AG04449 (cell line): ENCODE measurements at regions not wholly inside any gene's neighbourhood (a gene's known extent, or its start where the extent isn't known, plus 50 kb on each side); places are given as distances from the start of the nearest gene placed in this dataset.

Experiments used
- CTCF ChIA-PET: fragments of 350-600 bp; formaldehyde crosslinking; extraction: SDS; loops from one replicate; lab custom pipeline; 2021; ENCODE audit warnings: antibody characterized with exemption; lab: Yijun Ruan, JAX
- POLR2A ChIA-PET: fragments of 400-600, 350-600 bp; formaldehyde crosslinking; extraction: SDS; loops from one replicate; lab custom pipeline; 2020; ENCODE audit warnings: antibody characterized with exemption, inconsistent platforms; lab: Yijun Ruan, JAX
- DNase-seq: peaks from one replicate; pipeline ENCODE4 v3.0.0-alpha.2; 2010; ENCODE audit warnings: low read depth, low spot score
- H3K4me3 ChIP-seq: 2 replicates; pipeline ENCODE4 v1.5.1; 2011; ENCODE audit warnings: low read depth, mild to moderate bottlenecking, control low read depth, low read length
- TF ChIP-seq, protein P1 (sequence below): IDR thresholded peaks from one replicate; pipeline ENCODE4 v1.5.1; 2011; ENCODE audit warnings: mild to moderate bottlenecking, moderate library complexity, low read length, control low read depth, inconsistent platforms; ENCODE audit not compliant: insufficient read depth; ENCODE audit errors: missing control alignments

GRCh38 chr2:61693744-61694143 lies 155.6 kb upstream of the XPO1 start:
- no peak overlapping the region for H3K4me3 ChIP-seq
- TF ChIP-seq, protein P1, sequence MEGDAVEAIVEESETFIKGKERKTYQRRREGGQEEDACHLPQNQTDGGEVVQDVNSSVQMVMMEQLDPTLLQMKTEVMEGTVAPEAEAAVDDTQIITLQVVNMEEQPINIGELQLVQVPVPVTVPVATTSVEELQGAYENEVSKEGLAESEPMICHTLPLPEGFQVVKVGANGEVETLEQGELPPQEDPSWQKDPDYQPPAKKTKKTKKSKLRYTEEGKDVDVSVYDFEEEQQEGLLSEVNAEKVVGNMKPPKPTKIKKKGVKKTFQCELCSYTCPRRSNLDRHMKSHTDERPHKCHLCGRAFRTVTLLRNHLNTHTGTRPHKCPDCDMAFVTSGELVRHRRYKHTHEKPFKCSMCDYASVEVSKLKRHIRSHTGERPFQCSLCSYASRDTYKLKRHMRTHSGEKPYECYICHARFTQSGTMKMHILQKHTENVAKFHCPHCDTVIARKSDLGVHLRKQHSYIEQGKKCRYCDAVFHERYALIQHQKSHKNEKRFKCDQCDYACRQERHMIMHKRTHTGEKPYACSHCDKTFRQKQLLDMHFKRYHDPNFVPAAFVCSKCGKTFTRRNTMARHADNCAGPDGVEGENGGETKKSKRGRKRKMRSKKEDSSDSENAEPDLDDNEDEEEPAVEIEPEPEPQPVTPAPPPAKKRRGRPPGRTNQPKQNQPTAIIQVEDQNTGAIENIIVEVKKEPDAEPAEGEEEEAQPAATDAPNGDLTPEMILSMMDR, result no peak
- ChIA-PET POLR2A (no interaction called here), CTCF (no interaction called here)
- no peak for DNase-seq

GRCh38 chr2:61690078-61690596 lies 152.0 kb upstream of the XPO1 start:
- DNase-seq, result no peak
- POLR2A ChIA-PET, result no interaction called here
- no peak overlapping the region for H3K4me3 ChIP-seq
- TF ChIP-seq, protein P1, result no peak
- CTCF ChIA-PET, result no interaction called here

DNA sequence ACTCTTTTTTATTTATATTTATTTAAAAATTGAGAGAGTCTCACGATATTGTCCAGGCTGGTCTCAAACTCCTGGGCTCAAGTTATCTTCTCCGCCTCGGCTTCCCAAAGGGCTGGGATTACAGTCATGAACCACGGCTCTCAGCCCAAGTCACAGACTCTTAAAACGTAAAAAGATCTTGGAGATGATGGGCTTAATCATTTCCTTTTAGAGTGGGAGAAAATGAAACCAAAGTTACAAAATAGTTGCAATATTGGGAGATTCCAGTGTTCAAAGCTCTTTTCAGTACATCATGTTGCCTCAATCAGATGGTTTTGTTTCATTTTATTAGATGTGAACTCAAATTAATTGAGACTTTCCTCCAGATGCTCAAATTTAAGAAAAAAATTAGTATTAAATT lies 151.4 kb upstream of the XPO1 start:
- POLR2A ChIA-PET, result no interaction called here
- H3K4me3 ChIP-seq, result no peak overlapping the region
- DNase-seq, result no peak
- CTCF ChIA-PET, result no interaction called here
- TF ChIP-seq, protein P1, result no peak

GRCh38 chr2:61688369-61689334 lies 150.5 kb upstream of the XPO1 start:
- ChIA-PET POLR2A (no interaction called here), CTCF (interaction anchor here (0.6 kb wide), 1 partner anchor 16 kb away, joined by 3 read pairs; no protein-coding TSS in a partner anchor)
- no peak for DNase-seq

DNA sequence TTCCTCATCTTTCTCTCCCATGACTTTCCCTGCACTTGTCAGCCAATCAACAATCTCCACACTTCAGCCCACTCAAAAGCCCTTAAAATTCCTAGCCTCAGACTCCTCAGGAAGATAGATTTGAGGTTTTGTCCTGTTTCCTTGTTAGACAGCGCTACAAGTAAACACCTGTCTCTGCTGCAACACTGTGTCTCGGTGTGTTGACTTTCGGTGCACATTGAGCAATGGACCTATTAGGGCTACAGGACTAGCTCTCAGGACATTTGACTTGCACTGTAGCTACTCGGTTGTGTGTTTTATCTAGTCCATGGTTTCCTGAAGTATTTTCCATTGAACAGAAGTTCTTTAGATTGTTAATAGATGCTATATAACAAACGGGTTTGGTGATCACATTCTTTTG lies 140.9 kb upstream of the XPO1 start:
- ChIA-PET POLR2A (no interaction called here), CTCF (interaction anchor here (1.3 kb wide), 1 partner anchor 21 kb away, joined by 4 read pairs; no protein-coding TSS in a partner anchor)
- no peak overlapping the region for H3K4me3 ChIP-seq
- TF ChIP-seq, protein P1, result no peak
- DNase-seq, result no peak

More at GRCh38 chr2:61688369-61689334, 150.5 kb upstream of the XPO1 start:
- TF ChIP-seq, protein P1, result no peak
- no peak overlapping the region for H3K4me3 ChIP-seq

GRCh38 chr2:61677942-61678341 lies 139.8 kb upstream of the XPO1 start:
- POLR2A ChIA-PET, result no interaction called here

More at GRCh38 chr2:61677942-61678341, 139.8 kb upstream of the XPO1 start:
- TF ChIP-seq, protein P1, result no peak
- no peak for DNase-seq
- CTCF ChIA-PET, result interaction anchor here (0.8 kb wide), 1 partner anchor 20 kb away, joined by 3 read pairs; no protein-coding TSS in a partner anchor
- no peak overlapping the region for H3K4me3 ChIP-seq
